ENCODE measurements at regions not wholly inside any gene's neighbourhood (a gene's known extent, or its start where the extent isn't known, plus 50 kb on each side); places are given as distances from the start of the nearest gene placed in this dataset.

DNA sequence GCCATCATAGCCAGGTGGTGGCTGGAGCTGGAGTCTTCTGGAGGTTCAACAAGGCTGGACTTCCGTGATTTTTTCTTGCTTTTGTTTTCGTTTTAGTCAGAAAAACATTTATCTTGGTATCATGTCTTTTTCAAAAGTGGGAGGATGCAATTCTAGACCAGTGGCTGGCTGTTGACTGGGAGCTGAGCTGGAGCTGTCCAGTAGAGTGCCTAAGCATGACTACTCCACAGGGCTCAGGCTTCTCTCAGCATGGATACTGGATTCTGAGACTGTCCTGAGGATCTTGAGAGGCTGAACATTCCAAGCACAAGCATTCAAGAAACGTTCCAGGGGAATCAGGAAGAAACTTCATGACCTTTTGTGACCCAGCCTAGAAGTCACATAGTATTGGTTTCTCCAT, 598.1 kb downstream of the MID1IP1 start:
- TF ChIP-seq, protein P1, sequence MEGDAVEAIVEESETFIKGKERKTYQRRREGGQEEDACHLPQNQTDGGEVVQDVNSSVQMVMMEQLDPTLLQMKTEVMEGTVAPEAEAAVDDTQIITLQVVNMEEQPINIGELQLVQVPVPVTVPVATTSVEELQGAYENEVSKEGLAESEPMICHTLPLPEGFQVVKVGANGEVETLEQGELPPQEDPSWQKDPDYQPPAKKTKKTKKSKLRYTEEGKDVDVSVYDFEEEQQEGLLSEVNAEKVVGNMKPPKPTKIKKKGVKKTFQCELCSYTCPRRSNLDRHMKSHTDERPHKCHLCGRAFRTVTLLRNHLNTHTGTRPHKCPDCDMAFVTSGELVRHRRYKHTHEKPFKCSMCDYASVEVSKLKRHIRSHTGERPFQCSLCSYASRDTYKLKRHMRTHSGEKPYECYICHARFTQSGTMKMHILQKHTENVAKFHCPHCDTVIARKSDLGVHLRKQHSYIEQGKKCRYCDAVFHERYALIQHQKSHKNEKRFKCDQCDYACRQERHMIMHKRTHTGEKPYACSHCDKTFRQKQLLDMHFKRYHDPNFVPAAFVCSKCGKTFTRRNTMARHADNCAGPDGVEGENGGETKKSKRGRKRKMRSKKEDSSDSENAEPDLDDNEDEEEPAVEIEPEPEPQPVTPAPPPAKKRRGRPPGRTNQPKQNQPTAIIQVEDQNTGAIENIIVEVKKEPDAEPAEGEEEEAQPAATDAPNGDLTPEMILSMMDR (IDR thresholded peaks at IDR 0.05; ENCODE audit: poor library complexity, severe bottlenecking): no peak
- TF ChIP-seq EZH2 (IDR thresholded peaks at IDR 0.05; ENCODE audit: borderline replicate concordance, insufficient read depth, low read length, poor library complexity, severe bottlenecking): no peak
- TF ChIP-seq EP300 (conservative IDR thresholded peaks at IDR 0.05; ENCODE audit: poor library complexity, severe bottlenecking): no peak
- no peak for TF ChIP-seq TAF1 (IDR thresholded peaks at IDR 0.05; ENCODE audit: low read depth)
- no peak for TF ChIP-seq SMC3 (conservative IDR thresholded peaks at IDR 0.05; ENCODE audit: poor library complexity)
- TF ChIP-seq RAD21 (conservative IDR thresholded peaks at IDR 0.05): no peak
- no peak for TF ChIP-seq POLR2AphosphoS5 (IDR thresholded peaks at IDR 0.05)
- TF ChIP-seq, protein P2, sequence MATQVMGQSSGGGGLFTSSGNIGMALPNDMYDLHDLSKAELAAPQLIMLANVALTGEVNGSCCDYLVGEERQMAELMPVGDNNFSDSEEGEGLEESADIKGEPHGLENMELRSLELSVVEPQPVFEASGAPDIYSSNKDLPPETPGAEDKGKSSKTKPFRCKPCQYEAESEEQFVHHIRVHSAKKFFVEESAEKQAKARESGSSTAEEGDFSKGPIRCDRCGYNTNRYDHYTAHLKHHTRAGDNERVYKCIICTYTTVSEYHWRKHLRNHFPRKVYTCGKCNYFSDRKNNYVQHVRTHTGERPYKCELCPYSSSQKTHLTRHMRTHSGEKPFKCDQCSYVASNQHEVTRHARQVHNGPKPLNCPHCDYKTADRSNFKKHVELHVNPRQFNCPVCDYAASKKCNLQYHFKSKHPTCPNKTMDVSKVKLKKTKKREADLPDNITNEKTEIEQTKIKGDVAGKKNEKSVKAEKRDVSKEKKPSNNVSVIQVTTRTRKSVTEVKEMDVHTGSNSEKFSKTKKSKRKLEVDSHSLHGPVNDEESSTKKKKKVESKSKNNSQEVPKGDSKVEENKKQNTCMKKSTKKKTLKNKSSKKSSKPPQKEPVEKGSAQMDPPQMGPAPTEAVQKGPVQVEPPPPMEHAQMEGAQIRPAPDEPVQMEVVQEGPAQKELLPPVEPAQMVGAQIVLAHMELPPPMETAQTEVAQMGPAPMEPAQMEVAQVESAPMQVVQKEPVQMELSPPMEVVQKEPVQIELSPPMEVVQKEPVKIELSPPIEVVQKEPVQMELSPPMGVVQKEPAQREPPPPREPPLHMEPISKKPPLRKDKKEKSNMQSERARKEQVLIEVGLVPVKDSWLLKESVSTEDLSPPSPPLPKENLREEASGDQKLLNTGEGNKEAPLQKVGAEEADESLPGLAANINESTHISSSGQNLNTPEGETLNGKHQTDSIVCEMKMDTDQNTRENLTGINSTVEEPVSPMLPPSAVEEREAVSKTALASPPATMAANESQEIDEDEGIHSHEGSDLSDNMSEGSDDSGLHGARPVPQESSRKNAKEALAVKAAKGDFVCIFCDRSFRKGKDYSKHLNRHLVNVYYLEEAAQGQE (IDR thresholded peaks at IDR 0.05; ENCODE audit: borderline replicate concordance): no peak
- TF ChIP-seq MXI1 (conservative IDR thresholded peaks at IDR 0.05; ENCODE audit: poor library complexity, severe bottlenecking): no peak
